Fibroblast of lung (primary cell): ENCODE measurements at regions not wholly inside any gene's neighbourhood (a gene's known extent, or its start where the extent isn't known, plus 50 kb on each side); places are given as distances from the start of the nearest gene placed in this dataset.

Experiments used
- DNase-seq, 2 donors: peaks; one replicate each; pipeline versions ENCODE4 v3.0.0 to v3.0.0-alpha.2; 2010; ENCODE audit warnings: low read depth in 2 of 2
- H2AFZ ChIP-seq: 2 replicates; pipeline ENCODE4 v1.5.1; 2012; ENCODE audit warnings: low read length, control low read depth, inconsistent platforms
- H3K27ac ChIP-seq: 2 replicates; pipeline ENCODE4 v1.5.1; 2011; ENCODE audit warnings: low read length, control low read depth; ENCODE audit not compliant: insufficient read depth
- H3K27me3 ChIP-seq: 2 replicates; pipeline ENCODE4 v1.5.1; 2011; ENCODE audit warnings: mild to moderate bottlenecking, low read length; ENCODE audit not compliant: control insufficient read depth, insufficient read depth
- H3K36me3 ChIP-seq: 2 replicates; pipeline ENCODE4 v1.5.1; 2011; ENCODE audit warnings: low read length; ENCODE audit not compliant: control insufficient read depth, insufficient read depth
- H3K4me1 ChIP-seq: 2 replicates; pipeline ENCODE4 v1.5.1; 2011; ENCODE audit warnings: low read length; ENCODE audit not compliant: control insufficient read depth, insufficient read depth; ENCODE audit errors: extremely low read depth
- H3K4me2 ChIP-seq: 2 replicates; pipeline ENCODE4 v1.5.1; 2011; ENCODE audit warnings: low read length, control low read depth; ENCODE audit not compliant: insufficient read depth; ENCODE audit errors: extremely low read depth
- H3K4me3 ChIP-seq, 4 experiments: fragments of 200-600 bp in 1 of 4; sonication (generic) in 1 of 4; replicated peaks in 1 of 4; 2 replicates each; pipeline ENCODE4 v1.5.1; 2011 to 2016; ENCODE audit warnings: low read length in 4 of 4, low read depth in 3 of 4, mild to moderate bottlenecking in 3 of 4, control low read depth in 2 of 4, inconsistent platforms in 1 of 4, mixed read lengths in 1 of 4; ENCODE audit not compliant: insufficient read depth in 1 of 4; ENCODE audit errors: control extremely low read depth in 1 of 4
- H3K79me2 ChIP-seq: 2 replicates; pipeline ENCODE4 v1.5.1; 2012; ENCODE audit warnings: mild to moderate bottlenecking, low read length, inconsistent platforms; ENCODE audit not compliant: control insufficient read depth, insufficient read depth
- H3K9ac ChIP-seq: 2 replicates; pipeline ENCODE4 v1.5.1; 2011; ENCODE audit warnings: mild to moderate bottlenecking, low read length, control low read depth; ENCODE audit not compliant: insufficient read depth
- H3K9me3 ChIP-seq: 2 replicates; pipeline ENCODE4 v1.5.1; 2012; ENCODE audit warnings: low read depth, low read length; ENCODE audit not compliant: control insufficient read depth, insufficient read depth
- H4K20me1 ChIP-seq: 2 replicates; pipeline ENCODE4 v1.5.1; 2011; ENCODE audit warnings: low read length; ENCODE audit not compliant: control insufficient read depth, insufficient read depth; ENCODE audit errors: extremely low read depth
- EZH2 ChIP-seq: IDR thresholded peaks from 2 replicates; pipeline ENCODE4 v1.5.1; 2012; ENCODE audit warnings: low read length, control low read depth, mild to moderate bottlenecking; ENCODE audit errors: missing control alignments
- TF ChIP-seq, protein P1 (sequence below), 2 donors: IDR thresholded peaks in 1 of 2; conservative IDR thresholded peaks in 1 of 2; 1 replicate in 1 of 2; 2 replicates in 1 of 2; pipeline ENCODE4 v1.5.1; 2011 to 2012; ENCODE audit warnings: low read length in 2 of 2, control low read depth in 1 of 2, inconsistent platforms in 1 of 2, low read depth in 1 of 2, mild to moderate bottlenecking in 1 of 2

DNA sequence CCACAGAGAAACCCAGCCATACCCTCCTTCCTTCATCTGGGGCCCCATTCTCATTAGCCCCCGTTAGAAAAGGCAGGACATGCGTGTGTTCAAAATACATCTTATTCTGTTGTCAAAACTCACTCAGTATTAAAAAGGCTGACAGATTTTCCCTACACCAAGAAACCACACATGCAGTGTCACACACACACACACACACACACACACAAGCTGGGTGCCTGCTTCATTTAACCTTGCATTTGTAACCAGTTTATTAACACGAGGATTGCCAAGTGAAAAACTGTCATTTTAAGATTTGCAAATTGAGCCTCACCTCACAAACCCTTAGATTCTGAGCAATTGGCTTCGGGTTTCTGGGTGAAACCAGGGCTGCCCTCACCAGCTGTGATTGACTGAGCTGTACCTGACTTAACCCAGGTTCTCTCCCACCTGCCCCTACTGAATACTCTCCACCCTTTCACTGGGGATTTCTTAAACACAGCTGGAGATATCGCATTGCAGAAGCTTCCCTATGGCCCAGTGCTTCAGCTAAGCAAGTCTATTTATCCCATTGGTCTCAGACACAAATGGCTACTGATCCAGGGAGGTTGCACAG, 172.7 kb upstream of the ZNF507 start:
- TF ChIP-seq EZH2, result no peak
- TF ChIP-seq, protein P1, sequence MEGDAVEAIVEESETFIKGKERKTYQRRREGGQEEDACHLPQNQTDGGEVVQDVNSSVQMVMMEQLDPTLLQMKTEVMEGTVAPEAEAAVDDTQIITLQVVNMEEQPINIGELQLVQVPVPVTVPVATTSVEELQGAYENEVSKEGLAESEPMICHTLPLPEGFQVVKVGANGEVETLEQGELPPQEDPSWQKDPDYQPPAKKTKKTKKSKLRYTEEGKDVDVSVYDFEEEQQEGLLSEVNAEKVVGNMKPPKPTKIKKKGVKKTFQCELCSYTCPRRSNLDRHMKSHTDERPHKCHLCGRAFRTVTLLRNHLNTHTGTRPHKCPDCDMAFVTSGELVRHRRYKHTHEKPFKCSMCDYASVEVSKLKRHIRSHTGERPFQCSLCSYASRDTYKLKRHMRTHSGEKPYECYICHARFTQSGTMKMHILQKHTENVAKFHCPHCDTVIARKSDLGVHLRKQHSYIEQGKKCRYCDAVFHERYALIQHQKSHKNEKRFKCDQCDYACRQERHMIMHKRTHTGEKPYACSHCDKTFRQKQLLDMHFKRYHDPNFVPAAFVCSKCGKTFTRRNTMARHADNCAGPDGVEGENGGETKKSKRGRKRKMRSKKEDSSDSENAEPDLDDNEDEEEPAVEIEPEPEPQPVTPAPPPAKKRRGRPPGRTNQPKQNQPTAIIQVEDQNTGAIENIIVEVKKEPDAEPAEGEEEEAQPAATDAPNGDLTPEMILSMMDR (conservative IDR thresholded peaks at IDR 0.05 in 1 of 2, IDR thresholded peaks at IDR 0.05 in 1 of 2; ENCODE audit: low read depth in 1 of 2, low read length in 2 of 2), result no peak
- H3K27ac ChIP-seq, result no peak overlapping the region
- no peaks in the 10 kb centered on the region for H3K9me3 ChIP-seq
- no peak overlapping the region for H2AFZ ChIP-seq
- H3K4me1 ChIP-seq, result no peaks in the 10 kb centered on the region
- H3K27me3 ChIP-seq, result no peaks in the 10 kb centered on the region
- H4K20me1 ChIP-seq, result no peaks in the 10 kb centered on the region
- H3K79me2 ChIP-seq, result no peaks in the 10 kb centered on the region
- no peak overlapping the region for H3K4me3 ChIP-seq
- H3K4me2 ChIP-seq, result no peak overlapping the region
- no peak overlapping the region for H3K9ac ChIP-seq
- no peaks in the 10 kb centered on the region for H3K36me3 ChIP-seq
- DNase-seq, result no peak

DNA sequence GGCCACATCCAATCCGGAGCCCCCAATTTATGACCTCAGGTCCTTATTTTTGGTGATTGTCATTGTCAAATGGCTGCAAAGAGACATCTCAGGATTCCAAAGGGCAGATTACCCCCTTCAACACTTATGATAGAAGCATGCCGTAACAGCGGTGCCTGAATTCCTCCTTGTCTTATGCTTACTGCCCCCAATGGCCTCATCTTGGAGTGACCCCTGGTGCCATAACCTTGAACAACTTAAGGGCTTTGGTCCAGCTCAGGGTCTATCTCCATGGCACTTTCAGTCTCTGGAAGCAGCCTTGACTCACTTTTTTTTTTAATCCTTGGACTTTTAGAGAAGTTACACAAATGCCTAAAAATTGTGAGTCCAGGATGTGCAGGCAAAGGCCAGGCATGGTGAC, 171.6 kb upstream of the ZNF507 start:
- no peak for TF ChIP-seq EZH2
- TF ChIP-seq, protein P1 (conservative IDR thresholded peaks at IDR 0.05 in 1 of 2, IDR thresholded peaks at IDR 0.05 in 1 of 2; ENCODE audit: low read depth in 1 of 2, low read length in 2 of 2), result no peak
- H3K79me2 ChIP-seq, result no peaks in the 10 kb centered on the region
- H3K4me1 ChIP-seq, result no peaks in the 10 kb centered on the region
- no peak overlapping the region for H3K27ac ChIP-seq
- no peak overlapping the region for H3K4me3 ChIP-seq
- DNase-seq, result no peak
- no peaks in the 10 kb centered on the region for H4K20me1 ChIP-seq
- H3K9ac ChIP-seq, result no peak overlapping the region
- no peaks in the 10 kb centered on the region for H3K36me3 ChIP-seq
- no peak overlapping the region for H3K4me2 ChIP-seq
- no peaks in the 10 kb centered on the region for H3K27me3 ChIP-seq
- no peak overlapping the region for H2AFZ ChIP-seq
- no peaks in the 10 kb centered on the region for H3K9me3 ChIP-seq

DNA sequence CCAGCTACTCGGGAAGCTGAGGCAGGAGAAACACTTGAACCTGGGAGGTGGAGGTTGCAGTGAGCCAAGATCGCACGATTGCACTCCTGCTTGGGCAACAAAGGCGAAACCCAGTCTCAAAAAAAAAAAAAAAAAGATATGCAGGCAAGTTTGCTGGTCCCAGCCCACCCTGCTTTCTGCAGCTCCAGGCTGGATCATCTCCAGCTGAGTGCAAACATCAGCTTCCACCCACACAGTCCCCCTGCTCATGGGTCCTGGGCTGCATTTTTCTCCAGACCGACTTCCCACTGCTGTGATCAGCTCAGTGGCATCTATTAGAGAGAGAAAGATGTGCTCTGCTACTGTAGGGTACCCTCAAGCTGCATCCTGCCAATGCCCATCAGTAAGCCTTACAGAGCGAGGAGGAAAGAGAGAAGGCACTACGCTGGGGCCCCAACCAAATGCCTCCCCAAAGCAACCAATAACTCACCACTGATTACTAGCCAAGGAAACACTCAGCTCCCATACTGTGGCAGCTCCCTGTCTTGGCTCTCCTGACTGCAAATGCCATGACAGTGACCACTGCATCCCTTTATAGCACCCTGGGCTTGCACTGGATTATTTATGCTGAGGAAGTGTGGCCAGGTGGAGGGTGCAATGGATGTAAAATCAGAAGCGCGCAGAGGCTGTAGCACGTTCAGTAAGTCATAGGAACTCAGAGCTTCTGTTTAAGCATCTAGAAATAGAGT, 170.9 kb upstream of the ZNF507 start:
- Histone ChIP-seq H3K27ac (no peak overlapping the region), H2AFZ (no peak overlapping the region), H3K4me3 (no peak overlapping the region), H3K9me3 (no peaks in the 10 kb centered on the region), H3K4me1 (no peaks in the 10 kb centered on the region), H3K36me3 (no peaks in the 10 kb centered on the region), H3K4me2 (no peak overlapping the region), H3K27me3 (no peaks in the 10 kb centered on the region), H4K20me1 (no peaks in the 10 kb centered on the region), H3K79me2 (no peaks in the 10 kb centered on the region), H3K9ac (no peak overlapping the region)
- TF ChIP-seq, protein P1 (conservative IDR thresholded peaks at IDR 0.05 in 1 of 2, IDR thresholded peaks at IDR 0.05 in 1 of 2; ENCODE audit: low read depth in 1 of 2, low read length in 2 of 2), result no peak
- no peak for TF ChIP-seq EZH2
- no peak for DNase-seq
